ENCODE measurements at regions not wholly inside any gene's neighbourhood (a gene's known extent, or its start where the extent isn't known, plus 50 kb on each side); places are given as distances from the start of the nearest gene placed in this dataset.

DNA sequence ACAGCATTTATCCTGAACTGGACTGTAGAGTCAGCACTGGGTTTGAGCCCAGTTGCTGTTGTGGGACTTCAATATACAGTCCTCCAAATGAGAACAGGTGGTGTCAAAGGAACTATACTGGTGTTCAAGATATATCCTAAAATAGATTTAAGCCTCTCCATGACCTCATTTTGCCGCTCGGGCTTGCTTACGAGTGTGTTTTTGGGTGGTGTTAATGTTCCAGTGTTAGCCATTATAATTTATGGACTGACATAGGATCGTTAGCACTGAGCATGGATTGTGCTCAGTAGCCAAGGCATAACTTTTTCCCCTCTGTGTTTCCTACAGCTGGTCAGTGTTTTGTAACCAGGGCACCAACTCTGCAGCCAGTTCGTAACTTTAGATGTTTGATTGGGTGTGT lies 306.6 kb downstream of the SPATA31D1 start:
- H3K27ac ChIP-seq = no peak overlapping the region
- H3K36me3 ChIP-seq = no peaks in the 10 kb centered on the region
- intact Hi-C loops (cut with DNase I) = no loop called here
- no peaks in the 10 kb centered on the region for H3K4me1 ChIP-seq
- no peaks in the 10 kb centered on the region for H3K27me3 ChIP-seq
- DNase-seq = no peak
- H3K9ac ChIP-seq (ENCODE audit: low read depth in 2 of 2, low read length in 2 of 2) = no peak overlapping the region
- H3K9me3 ChIP-seq = no peaks in the 10 kb centered on the region
- TF ChIP-seq, protein P1, sequence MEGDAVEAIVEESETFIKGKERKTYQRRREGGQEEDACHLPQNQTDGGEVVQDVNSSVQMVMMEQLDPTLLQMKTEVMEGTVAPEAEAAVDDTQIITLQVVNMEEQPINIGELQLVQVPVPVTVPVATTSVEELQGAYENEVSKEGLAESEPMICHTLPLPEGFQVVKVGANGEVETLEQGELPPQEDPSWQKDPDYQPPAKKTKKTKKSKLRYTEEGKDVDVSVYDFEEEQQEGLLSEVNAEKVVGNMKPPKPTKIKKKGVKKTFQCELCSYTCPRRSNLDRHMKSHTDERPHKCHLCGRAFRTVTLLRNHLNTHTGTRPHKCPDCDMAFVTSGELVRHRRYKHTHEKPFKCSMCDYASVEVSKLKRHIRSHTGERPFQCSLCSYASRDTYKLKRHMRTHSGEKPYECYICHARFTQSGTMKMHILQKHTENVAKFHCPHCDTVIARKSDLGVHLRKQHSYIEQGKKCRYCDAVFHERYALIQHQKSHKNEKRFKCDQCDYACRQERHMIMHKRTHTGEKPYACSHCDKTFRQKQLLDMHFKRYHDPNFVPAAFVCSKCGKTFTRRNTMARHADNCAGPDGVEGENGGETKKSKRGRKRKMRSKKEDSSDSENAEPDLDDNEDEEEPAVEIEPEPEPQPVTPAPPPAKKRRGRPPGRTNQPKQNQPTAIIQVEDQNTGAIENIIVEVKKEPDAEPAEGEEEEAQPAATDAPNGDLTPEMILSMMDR (IDR thresholded peaks at IDR 0.05) = no peak
- no peak overlapping the region for H3K4me3 ChIP-seq

DNA sequence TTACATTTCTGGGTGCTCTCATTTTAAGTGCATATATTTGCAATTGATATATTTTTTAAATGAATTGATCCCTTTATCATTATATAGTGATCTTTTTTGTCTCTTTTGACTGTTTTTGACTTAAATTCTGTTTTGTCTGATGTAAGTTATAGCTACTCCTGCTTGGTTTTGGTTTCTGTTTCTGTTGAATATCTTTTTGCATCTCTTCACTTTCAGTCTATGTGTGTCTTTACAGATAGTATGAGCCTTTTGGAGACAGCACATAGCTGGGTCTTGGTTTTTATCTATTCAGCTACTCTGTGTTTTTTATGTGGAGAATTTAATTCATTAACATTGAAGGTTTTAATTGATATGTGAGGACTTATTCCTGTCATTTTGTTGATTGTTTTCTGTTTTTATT lies 311.3 kb downstream of the SPATA31D1 start:
- Histone ChIP-seq H3K9me3 (no peaks in the 10 kb centered on the region), H3K4me1 (no peaks in the 10 kb centered on the region), H3K36me3 (no peaks in the 10 kb centered on the region), H3K27ac (no peak overlapping the region), H3K27me3 (no peaks in the 10 kb centered on the region), H3K4me3 (no peak overlapping the region), H3K9ac (ENCODE audit: low read depth in 2 of 2, low read length in 2 of 2) (no peak overlapping the region)
- TF ChIP-seq, protein P1 (IDR thresholded peaks at IDR 0.05) = no peak
- intact Hi-C loops (cut with DNase I) = no loop called here
- DNase-seq = no peak

DNA sequence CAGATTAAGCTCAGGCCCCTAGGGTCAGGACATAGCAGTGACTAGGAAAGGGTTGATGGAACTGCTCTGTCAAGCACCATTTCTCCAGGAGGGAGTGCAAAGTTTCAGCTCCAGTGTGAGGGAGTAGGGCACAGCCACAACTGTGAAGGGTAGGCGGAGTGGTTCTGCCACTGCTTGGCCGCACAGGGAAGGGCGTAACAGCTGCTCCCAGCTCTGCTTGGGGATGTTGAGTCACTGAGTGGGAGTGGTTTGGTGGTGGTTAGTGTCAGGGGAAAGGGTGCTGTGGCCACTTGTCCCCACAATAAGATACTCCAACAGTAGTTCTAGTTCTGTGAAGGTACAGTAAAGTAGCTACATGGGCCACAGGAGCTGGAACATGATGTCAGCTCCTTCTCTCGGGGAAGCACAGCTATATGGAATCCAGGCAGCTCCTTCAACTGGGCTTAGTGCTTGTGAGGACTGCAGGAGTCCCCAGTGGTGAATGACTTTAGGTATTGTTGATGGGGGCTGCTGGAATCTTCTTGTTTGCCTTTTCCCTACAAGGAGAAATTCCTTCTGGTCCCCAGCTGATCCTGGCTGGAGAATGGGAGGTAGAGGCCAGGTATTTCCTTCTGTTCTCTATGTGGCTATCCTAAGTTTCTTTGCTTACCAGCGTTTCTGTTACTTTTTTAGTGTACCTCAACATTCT lies 314.5 kb downstream of the SPATA31D1 start:
- Histone ChIP-seq H3K9ac (ENCODE audit: low read depth in 2 of 2, low read length in 2 of 2) (no peak overlapping the region), H3K27me3 (no peaks in the 10 kb centered on the region), H3K27ac (no peak overlapping the region), H3K36me3 (no peaks in the 10 kb centered on the region), H3K4me3 (no peak overlapping the region), H3K9me3 (no peaks in the 10 kb centered on the region), H3K4me1 (no peaks in the 10 kb centered on the region)
- TF ChIP-seq, protein P1 (IDR thresholded peaks at IDR 0.05) = no peak
- intact Hi-C loops (cut with DNase I) = no loop called here
- DNase-seq = no peak

DNA sequence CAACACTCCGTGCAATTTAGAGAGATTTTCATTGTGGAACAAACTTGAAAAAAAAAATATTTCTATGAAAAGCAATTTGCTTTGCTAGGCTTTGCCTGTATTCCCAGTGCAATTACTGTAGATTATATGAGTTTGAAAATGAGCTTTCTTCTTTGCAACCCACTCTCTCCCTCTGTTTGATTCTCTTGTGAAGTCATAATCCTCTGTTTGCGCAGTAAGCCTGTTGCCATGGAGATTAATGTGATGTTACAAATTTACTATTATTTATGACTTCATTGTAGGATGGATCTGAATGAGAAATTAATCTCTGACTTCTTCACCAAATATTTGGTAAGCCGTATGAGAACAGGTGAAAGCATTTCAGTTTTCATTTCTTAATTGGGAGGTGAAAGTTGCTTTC lies 320.3 kb downstream of the SPATA31D1 start:
- Histone ChIP-seq H3K9ac (ENCODE audit: low read depth in 2 of 2, low read length in 2 of 2) (no peak overlapping the region), H3K4me1 (no peaks in the 10 kb centered on the region), H3K4me3 (no peak overlapping the region), H3K27ac (no peak overlapping the region), H3K9me3 (no peaks in the 10 kb centered on the region), H3K36me3 (no peaks in the 10 kb centered on the region), H3K27me3 (no peaks in the 10 kb centered on the region)
- TF ChIP-seq, protein P1 (IDR thresholded peaks at IDR 0.05) = no peak
- intact Hi-C loops (cut with DNase I) = no loop called here
- no peak for DNase-seq

DNA sequence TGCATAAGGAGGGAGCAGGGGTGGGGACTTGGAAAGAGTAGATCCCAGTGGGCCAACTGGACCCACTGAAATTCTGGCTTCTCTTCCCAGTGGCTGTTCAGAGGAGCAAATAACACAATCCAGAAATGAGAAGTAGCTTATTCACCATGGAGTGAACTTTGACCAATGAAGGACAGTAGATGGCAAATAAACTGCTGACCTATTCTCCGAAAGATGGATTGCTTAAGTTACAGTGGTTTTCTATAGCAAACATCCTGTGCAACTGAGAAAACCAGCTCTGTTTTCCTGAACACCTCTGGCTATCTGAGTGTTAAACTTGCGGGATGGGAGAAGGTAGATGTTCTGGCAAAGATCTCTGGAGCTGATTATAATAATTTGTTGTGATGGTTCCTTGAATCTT lies 325.1 kb downstream of the SPATA31D1 start:
- Histone ChIP-seq H3K36me3 (no peaks in the 10 kb centered on the region), H3K27ac (no peak overlapping the region), H3K9ac (ENCODE audit: low read depth in 2 of 2, low read length in 2 of 2) (no peak overlapping the region), H3K4me3 (no peak overlapping the region), H3K9me3 (no peaks in the 10 kb centered on the region), H3K27me3 (no peaks in the 10 kb centered on the region), H3K4me1 (no peaks in the 10 kb centered on the region)
- TF ChIP-seq, protein P1 (IDR thresholded peaks at IDR 0.05) = no peak
- no peak for DNase-seq
- intact Hi-C loops (cut with DNase I) = no loop called here

Measured in colonic mucosa (tissue), 4 donors.